Progenitor cell of endocrine pancreas (in vitro differentiated cells): ENCODE measurements at regions not wholly inside any gene's neighbourhood (a gene's known extent, or its start where the extent isn't known, plus 50 kb on each side); places are given as distances from the start of the nearest gene placed in this dataset.

Source experiments
- DNase-seq: peaks from one replicate; pipeline ENCODE4 v3.0.0; 2021; ENCODE audit warnings: low spot score; ENCODE audit not compliant: unreplicated experiment
- H3K27ac Mint-ChIP-seq: 2 replicates; pipeline ENCODE4 v1.8.0; 2021; ENCODE audit warnings: mild to moderate bottlenecking, moderate library complexity, mixed read lengths
- H3K27me3 Mint-ChIP-seq: 2 replicates; pipeline ENCODE4 v1.8.0; 2021; ENCODE audit warnings: mixed read lengths
- H3K36me3 Mint-ChIP-seq: 2 replicates; pipeline ENCODE4 v1.8.0; 2022; ENCODE audit warnings: mixed read lengths; ENCODE audit not compliant: insufficient read depth
- H3K4me1 Mint-ChIP-seq: 2 replicates; pipeline ENCODE4 v1.8.0; 2021; ENCODE audit warnings: low read depth, mixed read lengths
- H3K4me3 Mint-ChIP-seq: 2 replicates; pipeline ENCODE4 v1.8.0; 2021; ENCODE audit warnings: low read depth, mild to moderate bottlenecking, moderate library complexity, mixed read lengths
- H3K9me3 Mint-ChIP-seq: 2 replicates; pipeline ENCODE4 v1.8.0; 2021; ENCODE audit warnings: low read depth, mixed read lengths
- TF ChIP-seq, protein P1 (sequence below): fragments of 200-600 bp; sonication (generic); IDR thresholded peaks from one replicate; pipeline ENCODE4 v1.5.0; 2021; ENCODE audit warnings: antibody characterized with exemption, mild to moderate bottlenecking; ENCODE audit not compliant: unreplicated experiment

DNA sequence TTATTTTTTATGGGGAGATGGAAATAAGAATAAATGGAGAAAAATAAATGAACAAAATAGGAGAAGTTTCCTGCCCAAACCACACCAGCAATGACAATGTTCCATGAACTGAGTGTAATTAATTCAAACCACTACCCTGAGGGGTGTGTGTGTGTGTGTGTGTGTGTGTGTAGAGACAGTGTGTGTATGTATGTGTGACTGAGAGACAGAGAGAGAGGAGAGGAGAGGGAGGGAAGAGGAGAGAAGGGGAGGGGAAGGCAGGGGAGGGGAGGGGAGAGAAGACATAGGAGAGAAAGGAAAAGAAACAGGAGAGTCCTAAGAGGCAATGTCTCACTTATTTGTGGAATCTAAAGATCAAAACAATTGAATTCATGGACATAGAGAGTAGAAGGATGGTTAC lies 65.0 kb upstream of the POU2AF1 start:
- Mint-ChIP-seq H3K27me3 (no peaks in the 10 kb centered on the region), H3K9me3 (no peaks in the 10 kb centered on the region), H3K36me3 (no peaks in the 10 kb centered on the region), H3K4me3 (no peak overlapping the region), H3K27ac (no peak overlapping the region), H3K4me1 (peaks cover 7% of the 10 kb centered on the region)
- TF ChIP-seq, protein P1, sequence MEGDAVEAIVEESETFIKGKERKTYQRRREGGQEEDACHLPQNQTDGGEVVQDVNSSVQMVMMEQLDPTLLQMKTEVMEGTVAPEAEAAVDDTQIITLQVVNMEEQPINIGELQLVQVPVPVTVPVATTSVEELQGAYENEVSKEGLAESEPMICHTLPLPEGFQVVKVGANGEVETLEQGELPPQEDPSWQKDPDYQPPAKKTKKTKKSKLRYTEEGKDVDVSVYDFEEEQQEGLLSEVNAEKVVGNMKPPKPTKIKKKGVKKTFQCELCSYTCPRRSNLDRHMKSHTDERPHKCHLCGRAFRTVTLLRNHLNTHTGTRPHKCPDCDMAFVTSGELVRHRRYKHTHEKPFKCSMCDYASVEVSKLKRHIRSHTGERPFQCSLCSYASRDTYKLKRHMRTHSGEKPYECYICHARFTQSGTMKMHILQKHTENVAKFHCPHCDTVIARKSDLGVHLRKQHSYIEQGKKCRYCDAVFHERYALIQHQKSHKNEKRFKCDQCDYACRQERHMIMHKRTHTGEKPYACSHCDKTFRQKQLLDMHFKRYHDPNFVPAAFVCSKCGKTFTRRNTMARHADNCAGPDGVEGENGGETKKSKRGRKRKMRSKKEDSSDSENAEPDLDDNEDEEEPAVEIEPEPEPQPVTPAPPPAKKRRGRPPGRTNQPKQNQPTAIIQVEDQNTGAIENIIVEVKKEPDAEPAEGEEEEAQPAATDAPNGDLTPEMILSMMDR, result no peak
- DNase-seq, result no peak

DNA sequence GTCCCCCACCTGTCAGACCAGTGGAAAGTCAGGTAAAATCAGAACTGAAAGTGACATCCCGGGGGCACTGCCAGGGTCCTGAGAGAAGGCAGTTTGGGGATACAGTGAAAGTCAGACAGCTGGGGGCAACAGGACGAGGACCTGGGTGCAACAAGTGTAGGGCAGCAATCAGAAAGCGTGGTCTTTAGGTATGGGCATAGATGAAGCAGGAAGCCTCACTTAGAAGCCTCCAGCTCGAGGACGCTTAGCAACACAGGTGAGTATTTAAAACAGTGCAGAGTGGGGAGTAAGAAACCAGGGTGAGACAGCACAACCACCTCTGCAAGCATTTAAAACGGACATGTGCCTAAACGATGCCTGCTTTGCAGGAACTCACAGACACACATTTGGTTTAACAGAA lies 64.6 kb upstream of the POU2AF1 start:
- Mint-ChIP-seq H3K4me1 (peaks cover 9% of the 10 kb centered on the region), H3K36me3 (no peaks in the 10 kb centered on the region), H3K9me3 (no peaks in the 10 kb centered on the region), H3K27me3 (no peaks in the 10 kb centered on the region), H3K27ac (no peak overlapping the region), H3K4me3 (no peak overlapping the region)
- TF ChIP-seq, protein P1, result no peak
- DNase-seq, result no peak

DNA sequence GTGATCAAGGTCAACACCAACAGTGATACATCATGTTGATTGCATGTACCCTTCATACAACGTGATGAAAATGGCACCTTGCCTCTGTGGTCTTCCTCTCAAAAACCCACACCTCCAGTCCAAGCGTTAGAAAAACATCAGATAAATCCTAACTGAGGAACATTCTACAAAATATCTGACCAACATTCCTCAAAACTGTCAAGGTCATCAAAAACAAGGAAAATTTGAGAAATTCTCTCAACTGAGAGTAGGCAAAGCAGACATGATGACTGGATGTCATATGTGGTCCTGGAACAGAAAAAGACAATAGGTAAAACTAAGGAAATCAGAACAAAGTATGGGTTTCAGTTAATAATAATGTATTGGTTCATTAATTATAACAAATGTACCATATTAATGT lies 64.0 kb upstream of the POU2AF1 start:
- no peak for DNase-seq
- TF ChIP-seq, protein P1, result no peak
- H3K9me3 Mint-ChIP-seq, result no peaks in the 10 kb centered on the region
- H3K4me3 Mint-ChIP-seq, result no peak overlapping the region
- H3K36me3 Mint-ChIP-seq, result no peaks in the 10 kb centered on the region
- H3K4me1 Mint-ChIP-seq, result peaks cover 14% of the 10 kb centered on the region
- H3K27me3 Mint-ChIP-seq, result no peaks in the 10 kb centered on the region
- no peak overlapping the region for H3K27ac Mint-ChIP-seq

DNA sequence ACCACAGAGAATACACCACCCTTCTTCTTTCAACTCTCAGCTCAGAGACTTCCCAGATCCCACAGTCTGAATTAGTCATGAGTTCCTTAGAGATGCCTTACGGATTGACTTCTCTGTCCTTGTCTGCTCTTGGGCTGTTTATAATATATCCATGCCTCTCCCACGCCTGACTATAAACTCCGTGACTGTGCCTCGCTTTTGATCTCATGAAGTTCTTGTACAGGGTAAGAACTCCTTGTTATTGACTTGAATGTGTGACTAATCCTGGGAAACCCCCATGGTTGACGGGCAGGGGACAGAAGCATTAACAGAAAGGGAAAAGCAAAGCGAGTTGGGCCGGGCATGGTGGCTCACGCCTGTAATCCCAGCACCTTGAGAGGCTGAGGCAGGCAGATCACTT lies 62.4 kb upstream of the POU2AF1 start:
- DNase-seq, result no peak
- TF ChIP-seq, protein P1, result no peak

DNA sequence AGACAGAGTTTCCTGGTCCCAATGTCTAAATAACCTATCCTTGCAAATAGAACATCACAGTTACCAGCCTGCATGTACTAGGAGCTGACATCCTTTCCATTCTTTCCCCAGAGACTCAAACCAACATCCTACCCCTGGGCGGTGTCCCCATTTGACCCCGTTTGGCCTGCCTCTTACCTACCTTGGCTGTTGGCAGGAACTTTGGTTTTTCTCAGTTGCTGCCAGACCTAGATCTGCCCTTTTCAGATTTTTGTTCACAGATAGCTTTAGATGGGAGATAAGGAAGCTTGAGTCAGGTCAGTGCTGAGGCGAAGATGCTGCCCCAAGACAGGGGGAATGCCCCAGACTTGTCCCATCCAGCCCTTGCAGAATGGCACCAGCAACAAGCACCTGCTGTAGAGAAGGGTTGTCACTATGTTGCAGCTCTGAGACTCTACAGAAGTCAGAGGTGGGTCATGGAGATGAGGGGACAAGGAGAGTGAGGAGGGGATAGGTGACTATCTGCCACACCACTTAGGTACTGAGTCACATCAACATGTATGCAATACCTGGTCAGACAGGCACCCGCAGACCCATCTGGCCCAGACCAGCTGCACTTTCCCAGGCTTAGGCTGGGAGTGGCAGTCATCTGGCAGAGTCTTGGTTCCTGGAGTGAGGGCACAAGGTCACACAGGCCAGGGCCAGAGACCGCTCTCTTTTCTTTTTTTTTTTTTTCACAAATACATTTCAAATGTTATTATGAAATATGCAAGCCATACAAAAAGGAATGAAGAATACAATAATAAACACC lies 61.5 kb upstream of the POU2AF1 start:
- no peaks in the 10 kb centered on the region for H3K36me3 Mint-ChIP-seq
- no peak overlapping the region for H3K27ac Mint-ChIP-seq
- no peaks in the 10 kb centered on the region for H3K27me3 Mint-ChIP-seq
- peaks cover 26% of the 10 kb centered on the region for H3K4me1 Mint-ChIP-seq
- no peaks in the 10 kb centered on the region for H3K9me3 Mint-ChIP-seq
- TF ChIP-seq, protein P1, result no peak
- H3K4me3 Mint-ChIP-seq, result no peak overlapping the region
- no peak for DNase-seq

More for the DNA sequence above, 62.4 kb upstream of the POU2AF1 start:
- H3K27ac Mint-ChIP-seq, result no peak overlapping the region
- peaks cover 22% of the 10 kb centered on the region for H3K4me1 Mint-ChIP-seq
- no peaks in the 10 kb centered on the region for H3K9me3 Mint-ChIP-seq
- no peaks in the 10 kb centered on the region for H3K27me3 Mint-ChIP-seq
- H3K4me3 Mint-ChIP-seq, result no peak overlapping the region
- H3K36me3 Mint-ChIP-seq, result no peaks in the 10 kb centered on the region
